Psoas muscle (tissue), 7 donors: ENCODE measurements at regions not wholly inside any gene's neighbourhood (a gene's known extent, or its start where the extent isn't known, plus 50 kb on each side); places are given as distances from the start of the nearest gene placed in this dataset.

Experiments
- ATAC-seq, 4 donors: fragments of 200-7000 bp; cut with Tn5 transposase; one replicate each; pipeline ENCODE4 v1.9.1; 2020; ENCODE audit warnings: moderate library complexity in 3 of 4, mild to moderate bottlenecking in 2 of 4
- DNase-seq, 2 donors: peaks; one replicate each; pipeline ENCODE4 v3.0.0-alpha.2; 2020
- H3K27ac ChIP-seq: fragments of 200-600 bp; one replicate; pipeline ENCODE4 v1.8.0; 2022
- H3K27me3 ChIP-seq, 3 donors: fragments of 200-600 bp in 1 of 3; one replicate each; pipeline versions ENCODE4 v1.6.1 to v1.8.0; 2013 to 2022; ENCODE audit warnings: low read length in 2 of 3, mild to moderate bottlenecking in 2 of 3, moderate library complexity in 1 of 3; ENCODE audit not compliant: insufficient read depth in 3 of 3
- H3K36me3 ChIP-seq, 2 donors: fragments of 200-600 bp in 1 of 2; one replicate each; pipeline versions ENCODE4 v1.6.1 to v1.8.0; 2013 to 2022; ENCODE audit warnings: low read depth in 1 of 2, mild to moderate bottlenecking in 1 of 2, moderate library complexity in 1 of 2; ENCODE audit not compliant: insufficient read depth in 1 of 2
- H3K4me1 ChIP-seq: fragments of 200-600 bp; one replicate; pipeline ENCODE4 v1.8.0; 2022
- H3K4me3 ChIP-seq: fragments of 200-600 bp; one replicate; pipeline ENCODE4 v1.8.0; 2022; ENCODE audit warnings: mild to moderate bottlenecking
- H3K9me3 ChIP-seq: fragments of 200-600 bp; one replicate; pipeline ENCODE4 v1.8.0; 2022
- CTCF ChIP-seq: fragments of 200-600 bp; IDR thresholded peaks from one replicate; pipeline ENCODE4 v1.8.0; 2022; ENCODE audit warnings: antibody characterized with exemption
- WGBS, 3 donors: extraction: QIAGEN DNeasy Blood & Tissue Kit; methylation state at CpG; one replicate each; pipeline versions ENCODE4 v1.1.6 to v1.1.7; 2013; 5-methylcytosine and 5-hydroxymethylcytosine counted together
- intact Hi-C, 2 donors: fragments of 100-400 bp; cut with DNase I; formaldehyde crosslinking; loops; one replicate each; pipeline versions ENCODE4 v1.11.0 to v1.14.2; 2022
- donor health status: healthy with polysubstance abuse.
- donor health status: DM: no; HTN: no; CAD: no; lungs with moderate emphysema.
- donor health status: Bipolar disorder and iron deficiency.
- donor health status: healthy.
- donor health status: DM: yes; HTN: yes; CAD: no.
- donor health status: DM: no; HTN: no; CAD: no.
- donor health status: DM: yes; HTN: yes; CAD: no.

- H3K36me3 ChIP-seq: no peaks in the 10 kb centered on the region
- H3K9me3 ChIP-seq: no peaks in the 10 kb centered on the region
- H3K4me1 ChIP-seq: no peaks in the 10 kb centered on the region
- no peak overlapping the region for H3K4me3 ChIP-seq
- DNase-seq (no peak), ATAC-seq (no peak)
- no peaks in the 10 kb centered on the region for H3K27me3 ChIP-seq
- WGBS, 3 donors: 76 to 83% (median 77%) methylated on average over 2 of the region's 2 CpGs
- no peak overlapping the region for H3K27ac ChIP-seq
- intact Hi-C loops: no loop called here
- TF ChIP-seq CTCF: no peak
Observed at GRCh38 chr3:110711851-110712516, 359.6 kb upstream of the NECTIN3 start.

- H3K9me3 ChIP-seq: no peaks in the 10 kb centered on the region
- no peak overlapping the region for H3K4me3 ChIP-seq
- H3K4me1 ChIP-seq: no peaks in the 10 kb centered on the region
- DNase-seq: no peak
- no peaks in the 10 kb centered on the region for H3K27me3 ChIP-seq
- intact Hi-C loops: no loop called here
- no peak overlapping the region for H3K27ac ChIP-seq
- no peak for ATAC-seq
- 41 to 50% (median 44%) methylated on average over 2 of the region's 2 CpGs for WGBS, 3 donors
- H3K36me3 ChIP-seq: no peaks in the 10 kb centered on the region
- TF ChIP-seq CTCF: no peak
Observed at GRCh38 chr3:110727056-110727455, 344.6 kb upstream of the NECTIN3 start.

DNA sequence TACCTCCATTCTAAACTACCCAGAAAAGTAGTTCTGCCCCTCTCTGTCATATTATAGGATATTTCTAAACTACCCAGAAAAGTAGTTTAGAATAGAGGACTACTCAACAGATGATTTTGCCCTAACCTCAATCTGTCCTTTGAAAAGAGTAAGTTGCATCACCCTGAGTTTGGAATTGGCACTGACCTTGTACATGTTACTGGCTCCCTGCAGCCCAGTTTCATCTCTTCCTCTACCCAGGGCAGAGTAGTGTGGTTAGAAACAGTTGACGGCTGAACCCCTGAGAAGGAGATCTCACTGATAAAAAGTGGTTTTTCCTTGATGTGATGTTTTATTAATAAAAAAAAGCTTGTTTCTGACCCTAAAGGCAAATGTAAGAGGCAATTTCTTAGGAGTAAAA, 340.5 kb upstream of the NECTIN3 start:
- Histone ChIP-seq H3K9me3 (no peaks in the 10 kb centered on the region), H3K36me3 (no peaks in the 10 kb centered on the region), H3K27me3 (no peaks in the 10 kb centered on the region), H3K4me1 (no peaks in the 10 kb centered on the region), H3K4me3 (no peak overlapping the region), H3K27ac (no peak overlapping the region)
- TF ChIP-seq CTCF: no peak
- WGBS, 3 donors: 81 to 85% (median 83%) methylated on average over 1 of the region's 1 CpG
- no peak for ATAC-seq
- no peak for DNase-seq
- intact Hi-C loops: no loop called here

DNA sequence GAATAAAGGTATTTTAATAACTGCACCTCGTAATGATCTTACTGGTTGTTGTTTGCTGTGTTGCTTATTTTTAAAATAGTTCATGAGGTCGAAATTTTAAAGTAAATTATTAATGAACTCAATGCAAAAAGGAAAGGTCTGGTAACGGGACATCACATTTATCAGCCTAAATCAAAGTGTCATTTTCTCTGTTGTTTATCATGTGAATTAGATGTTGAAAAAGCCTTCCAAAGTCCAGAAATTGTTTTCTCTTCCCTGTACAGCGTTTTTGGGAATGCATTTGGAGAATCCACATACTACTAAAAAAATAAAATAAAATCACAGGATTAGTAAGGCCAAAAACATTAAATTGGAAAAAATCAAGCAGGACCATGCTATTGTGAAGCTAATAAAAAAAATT, 339.2 kb upstream of the NECTIN3 start:
- intact Hi-C loops: no loop called here
- 73 to 79% (median 74%) methylated on average over 4 of the region's 4 CpGs for WGBS, 3 donors

More for the DNA sequence above, 339.2 kb upstream of the NECTIN3 start:
- ATAC-seq (no peak), DNase-seq (no peak)
- no peak overlapping the region for H3K4me3 ChIP-seq
- TF ChIP-seq CTCF: no peak
- H3K36me3 ChIP-seq: no peaks in the 10 kb centered on the region
- no peaks in the 10 kb centered on the region for H3K4me1 ChIP-seq
- no peaks in the 10 kb centered on the region for H3K27me3 ChIP-seq
- no peak overlapping the region for H3K27ac ChIP-seq
- H3K9me3 ChIP-seq: no peaks in the 10 kb centered on the region
